ENCODE measurements at regions not wholly inside any gene's neighbourhood (a gene's known extent, or its start where the extent isn't known, plus 50 kb on each side); places are given as distances from the start of the nearest gene placed in this dataset.
"Not testable (repeated sequence)": the region's sequence is repeated elsewhere in the genome, so short reads cannot be mapped to it uniquely, and the experiment has no call there.

- Histone ChIP-seq H3K27me3 (ENCODE audit: control insufficient read depth, insufficient read depth, low read length) (no peaks in the 10 kb centered on the region), H3K4me3 (ENCODE audit: low read depth, low read length) (no peak overlapping the region)
- TF ChIP-seq, protein P1, sequence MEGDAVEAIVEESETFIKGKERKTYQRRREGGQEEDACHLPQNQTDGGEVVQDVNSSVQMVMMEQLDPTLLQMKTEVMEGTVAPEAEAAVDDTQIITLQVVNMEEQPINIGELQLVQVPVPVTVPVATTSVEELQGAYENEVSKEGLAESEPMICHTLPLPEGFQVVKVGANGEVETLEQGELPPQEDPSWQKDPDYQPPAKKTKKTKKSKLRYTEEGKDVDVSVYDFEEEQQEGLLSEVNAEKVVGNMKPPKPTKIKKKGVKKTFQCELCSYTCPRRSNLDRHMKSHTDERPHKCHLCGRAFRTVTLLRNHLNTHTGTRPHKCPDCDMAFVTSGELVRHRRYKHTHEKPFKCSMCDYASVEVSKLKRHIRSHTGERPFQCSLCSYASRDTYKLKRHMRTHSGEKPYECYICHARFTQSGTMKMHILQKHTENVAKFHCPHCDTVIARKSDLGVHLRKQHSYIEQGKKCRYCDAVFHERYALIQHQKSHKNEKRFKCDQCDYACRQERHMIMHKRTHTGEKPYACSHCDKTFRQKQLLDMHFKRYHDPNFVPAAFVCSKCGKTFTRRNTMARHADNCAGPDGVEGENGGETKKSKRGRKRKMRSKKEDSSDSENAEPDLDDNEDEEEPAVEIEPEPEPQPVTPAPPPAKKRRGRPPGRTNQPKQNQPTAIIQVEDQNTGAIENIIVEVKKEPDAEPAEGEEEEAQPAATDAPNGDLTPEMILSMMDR (IDR thresholded peaks at IDR 0.05; ENCODE audit: insufficient read depth, low read length, poor library complexity, severe bottlenecking) = no peak
Measured at GRCh38 chr10:45135443-45136198, 134.9 kb downstream of the ZNF22 start.

GRCh38 chr10:45136256-45136655 lies 135.5 kb downstream of the ZNF22 start:
- Histone ChIP-seq H3K36me3 (ENCODE audit: control insufficient read depth, insufficient read depth, low read length) (no peaks in the 10 kb centered on the region), H3K27me3 (ENCODE audit: control insufficient read depth, insufficient read depth, low read length) (no peaks in the 10 kb centered on the region), H3K4me3 (ENCODE audit: low read depth, low read length) (no peak overlapping the region)
- no peak for DNase-seq (ENCODE audit: low read depth)
- TF ChIP-seq, protein P1 (IDR thresholded peaks at IDR 0.05; ENCODE audit: insufficient read depth, low read length, poor library complexity, severe bottlenecking) = no peak

More at GRCh38 chr10:45135443-45136198, 134.9 kb downstream of the ZNF22 start:
- H3K36me3 ChIP-seq (ENCODE audit: control insufficient read depth, insufficient read depth, low read length) = no peaks in the 10 kb centered on the region
- DNase-seq (ENCODE audit: low read depth) = no peak

GRCh38 chr10:45144326-45145070 lies 143.8 kb downstream of the ZNF22 start:
- H3K4me3 ChIP-seq (ENCODE audit: low read depth, low read length) = no peak overlapping the region
- TF ChIP-seq, protein P1 (IDR thresholded peaks at IDR 0.05; ENCODE audit: insufficient read depth, low read length, poor library complexity, severe bottlenecking) = no peak
- no peaks in the 10 kb centered on the region for H3K27me3 ChIP-seq (ENCODE audit: control insufficient read depth, insufficient read depth, low read length)
- DNase-seq (ENCODE audit: low read depth) = no peak
- H3K36me3 ChIP-seq (ENCODE audit: control insufficient read depth, insufficient read depth, low read length) = no peaks in the 10 kb centered on the region

DNA sequence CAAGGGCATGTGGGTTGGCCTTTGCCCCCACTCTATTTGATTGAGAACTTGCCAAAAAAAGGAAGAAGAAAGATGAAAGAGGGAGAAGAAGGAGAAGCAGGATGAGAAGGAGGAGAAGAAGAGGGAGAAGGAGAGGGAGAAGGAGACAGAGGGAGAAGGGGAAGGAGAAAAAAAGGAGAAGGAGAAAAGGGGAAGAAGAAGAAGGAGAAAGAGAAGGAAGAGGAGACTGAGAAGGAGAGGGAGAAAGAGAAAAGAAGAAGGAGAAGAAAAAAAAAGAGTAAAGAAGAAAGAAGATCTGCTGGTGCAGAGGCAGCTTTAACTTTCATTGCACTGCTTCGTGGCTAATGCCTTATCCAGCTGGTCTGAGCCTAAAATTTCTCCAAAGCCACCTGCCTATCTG lies 144.4 kb downstream of the ZNF22 start:
- not testable (repeated sequence) for H3K27me3 ChIP-seq (ENCODE audit: control insufficient read depth, insufficient read depth, low read length); H3K36me3 ChIP-seq (ENCODE audit: control insufficient read depth, insufficient read depth, low read length); H3K4me3 ChIP-seq (ENCODE audit: low read depth, low read length); DNase-seq (ENCODE audit: low read depth)

DNA sequence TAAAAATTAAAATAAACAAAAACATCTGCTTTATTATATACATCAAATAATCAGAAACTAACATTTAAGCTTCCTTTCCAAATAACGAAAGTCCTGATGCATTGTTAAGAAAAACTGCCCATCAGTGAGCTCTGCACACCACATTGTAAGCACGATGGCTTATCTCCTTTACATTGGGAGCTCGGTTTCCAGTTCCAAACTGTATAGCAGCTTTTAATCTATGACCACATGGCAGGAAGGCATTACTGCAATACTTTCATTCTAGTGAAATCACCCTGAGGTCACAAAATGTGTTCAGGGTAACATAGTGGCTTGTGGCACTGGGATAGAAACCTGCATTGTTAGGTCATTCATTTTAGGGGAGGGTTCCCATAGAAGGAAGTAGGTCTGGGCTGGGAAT lies 146.3 kb downstream of the ZNF22 start:
- no peak for DNase-seq (ENCODE audit: low read depth)
- no peaks in the 10 kb centered on the region for H3K27me3 ChIP-seq (ENCODE audit: control insufficient read depth, insufficient read depth, low read length)

DNA sequence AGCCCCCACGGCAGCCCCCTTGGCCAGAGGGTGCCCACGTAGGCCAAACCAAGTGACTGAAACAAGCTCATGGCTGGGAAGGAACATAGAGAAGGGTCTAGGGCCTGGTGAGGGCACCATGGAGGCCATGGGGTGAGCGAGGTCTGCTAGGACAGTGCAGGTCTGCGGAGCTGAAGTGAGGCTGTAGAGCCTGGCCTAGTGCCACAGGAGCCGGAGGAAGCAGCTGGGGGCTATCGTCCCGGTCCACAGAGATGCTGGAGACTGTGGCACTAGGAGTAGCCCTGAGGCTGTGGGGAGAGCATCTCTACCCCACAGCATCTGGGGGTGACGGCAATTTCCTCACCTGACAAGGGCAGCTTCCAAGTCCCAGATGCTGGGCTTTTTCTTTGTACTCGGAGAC lies 150.3 kb downstream of the ZNF22 start:
- no peak for DNase-seq (ENCODE audit: low read depth)
- H3K36me3 ChIP-seq (ENCODE audit: control insufficient read depth, insufficient read depth, low read length) = no peaks in the 10 kb centered on the region
- H3K4me3 ChIP-seq (ENCODE audit: low read depth, low read length) = no peak overlapping the region
- TF ChIP-seq, protein P1 (IDR thresholded peaks at IDR 0.05; ENCODE audit: insufficient read depth, low read length, poor library complexity, severe bottlenecking) = no peak
- H3K27me3 ChIP-seq (ENCODE audit: control insufficient read depth, insufficient read depth, low read length) = no peaks in the 10 kb centered on the region

More for the DNA sequence above, 146.3 kb downstream of the ZNF22 start:
- Histone ChIP-seq H3K4me3 (ENCODE audit: low read depth, low read length) (no peak overlapping the region), H3K36me3 (ENCODE audit: control insufficient read depth, insufficient read depth, low read length) (no peaks in the 10 kb centered on the region)
- TF ChIP-seq, protein P1 (IDR thresholded peaks at IDR 0.05; ENCODE audit: insufficient read depth, low read length, poor library complexity, severe bottlenecking) = no peak
